Retina (tissue), 1 donor: ENCODE measurements at regions not wholly inside any gene's neighbourhood (a gene's known extent, or its start where the extent isn't known, plus 50 kb on each side); places are given as distances from the start of the nearest gene placed in this dataset.
"Not testable (repeated sequence)": the region's sequence is repeated elsewhere in the genome, so short reads cannot be mapped to it uniquely, and the experiment has no call there.

Experiments used
- DNase-seq: peaks from one replicate; pipeline ENCODE4 v3.0.0-alpha.2; 2016

DNA sequence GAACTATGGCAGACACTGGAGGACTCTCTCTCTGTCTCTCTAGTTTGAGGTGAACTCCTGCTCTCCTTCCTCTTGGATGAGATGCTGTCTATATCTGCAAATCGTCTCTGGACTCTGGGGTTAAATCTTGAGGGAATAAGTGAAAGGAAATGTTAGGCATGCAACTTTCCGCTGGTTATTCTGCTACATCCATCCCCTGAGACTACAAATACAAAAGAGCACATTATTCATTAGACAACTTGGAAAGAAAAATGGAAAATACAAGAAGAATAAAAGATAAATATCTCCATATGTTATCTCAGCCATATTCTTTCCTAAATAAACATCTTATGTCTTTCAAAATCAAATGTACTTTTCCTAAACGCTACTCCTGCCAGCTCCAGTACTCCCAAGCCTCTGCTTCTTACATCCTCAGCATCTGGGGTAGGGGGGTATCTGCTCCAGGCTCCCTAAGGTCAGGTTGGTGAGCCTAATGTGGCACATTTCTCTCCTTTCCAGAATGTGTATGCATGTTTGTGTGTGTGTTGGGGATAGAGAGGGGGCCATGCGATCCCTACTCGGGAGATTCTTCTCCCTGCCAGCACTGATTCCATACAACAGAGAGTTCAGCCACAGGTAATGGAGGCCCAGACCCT lies 102.9 kb upstream of the FSCB start:
- no peak for DNase-seq

DNA sequence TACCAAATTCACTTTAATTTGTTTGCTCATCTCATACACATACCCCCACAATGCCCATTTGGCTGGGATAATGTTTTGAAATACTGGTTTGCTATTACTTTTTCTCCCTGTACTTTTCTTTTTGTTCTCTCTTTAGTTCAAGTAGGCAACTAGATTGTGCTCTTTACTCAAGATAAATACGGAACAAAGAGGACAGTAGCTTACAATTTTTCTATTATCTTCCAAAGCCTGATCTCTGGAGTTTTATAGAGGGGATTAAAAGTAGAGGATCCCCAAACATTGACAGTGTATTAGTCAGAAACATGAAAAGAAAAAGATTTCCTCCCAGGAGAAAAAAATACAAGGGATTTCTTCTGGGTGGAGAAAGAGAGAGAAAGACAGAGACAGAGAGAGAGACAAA lies 102.1 kb upstream of the FSCB start:
- DNase-seq = no peak

DNA sequence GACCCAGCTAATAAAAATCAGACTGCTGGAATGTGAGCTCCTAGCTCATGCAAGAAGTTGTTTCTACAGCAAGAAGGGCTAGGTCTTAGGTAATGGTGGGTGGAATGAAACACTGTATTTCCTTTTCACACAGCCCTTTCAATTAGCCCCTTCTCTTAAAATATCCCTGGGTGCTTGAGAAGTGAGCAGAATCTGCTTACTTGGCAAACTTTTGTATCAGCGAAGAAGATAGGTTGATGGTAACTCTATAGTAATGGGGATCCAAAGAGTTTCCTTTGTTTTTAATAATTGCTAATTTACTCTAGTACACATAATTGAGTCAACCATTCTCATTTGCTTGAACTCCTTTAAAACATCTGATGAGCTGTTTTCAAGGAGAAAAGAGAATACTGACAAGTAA lies 100.6 kb upstream of the FSCB start:
- DNase-seq = no peak

DNA sequence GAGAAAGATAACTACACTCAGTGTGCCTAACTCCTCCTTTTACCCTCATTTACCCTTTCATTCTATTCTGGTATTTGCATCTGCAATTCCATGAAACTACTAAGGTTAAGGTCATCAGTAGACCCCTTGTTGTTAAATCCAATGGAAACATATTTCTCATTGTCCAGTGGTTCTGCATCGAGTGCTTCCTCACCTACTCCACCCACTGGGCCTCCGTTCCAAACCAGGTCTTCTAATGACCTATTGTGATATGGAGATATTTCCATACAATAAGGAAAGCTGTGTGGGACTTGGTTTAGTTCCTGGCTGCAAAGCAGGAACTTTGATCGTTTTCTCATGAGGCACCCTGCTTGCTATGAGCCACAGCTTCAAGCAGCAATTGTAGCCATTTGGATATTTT lies 99.5 kb upstream of the FSCB start:
- DNase-seq = no peak

DNA sequence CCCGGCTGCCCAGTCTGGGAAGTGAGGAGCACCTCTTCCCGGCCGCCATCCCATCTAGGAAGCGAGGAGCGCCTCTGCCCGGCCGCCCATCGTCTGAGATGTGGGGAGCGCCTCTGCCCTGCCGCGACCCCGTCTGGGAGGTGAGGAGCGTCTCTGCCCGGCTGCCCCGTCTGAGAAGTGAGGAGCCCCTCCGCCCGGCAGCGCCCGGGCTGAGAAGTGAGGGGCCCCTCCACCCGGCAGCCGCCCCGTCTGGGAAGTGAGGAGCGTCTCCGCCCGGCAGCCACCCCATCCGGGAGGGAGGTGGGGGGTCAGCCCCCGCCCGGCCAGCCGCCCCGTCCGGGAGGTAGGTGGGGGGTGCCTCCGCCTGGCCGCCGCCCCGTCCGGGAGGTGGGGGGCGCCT lies 94.2 kb upstream of the FSCB start:
- not testable (repeated sequence) for DNase-seq

DNA sequence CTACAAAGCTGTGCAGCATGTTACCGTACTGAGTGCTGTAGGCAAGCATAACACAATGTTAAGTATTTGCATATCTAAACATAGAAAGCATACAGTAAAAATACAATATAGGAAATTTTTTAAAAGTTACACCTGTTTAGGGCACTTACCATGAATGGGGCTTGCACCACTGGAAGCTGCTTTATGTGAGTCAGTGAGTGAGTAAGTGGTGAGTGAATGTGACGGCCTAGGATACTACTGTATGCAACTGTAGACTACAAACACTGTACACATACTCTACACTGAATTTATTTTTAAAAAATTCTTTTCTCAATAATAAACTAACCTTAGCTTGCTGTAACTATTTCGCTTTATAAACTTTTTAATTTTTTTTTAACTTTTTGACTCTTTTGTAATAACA lies 82.1 kb upstream of the FSCB start:
- DNase-seq = no peak

DNA sequence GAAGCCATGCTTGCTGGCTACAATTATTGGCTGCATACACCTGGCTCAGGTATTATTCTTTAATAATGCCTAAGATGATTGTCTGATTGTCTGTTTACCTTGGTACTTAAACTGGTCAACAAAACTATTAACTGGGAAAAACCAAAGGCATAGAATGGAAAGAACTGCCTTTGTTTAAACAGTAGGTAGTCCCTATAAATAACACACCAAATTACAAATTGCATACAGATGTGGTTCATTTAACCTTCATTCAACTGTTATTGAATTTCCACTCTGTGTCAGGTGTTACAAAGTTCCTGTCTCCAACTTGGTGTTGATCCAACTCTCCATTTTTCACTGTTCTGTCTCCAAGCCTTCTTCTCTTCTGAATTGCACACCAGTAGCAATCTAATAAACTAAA lies 79.8 kb upstream of the FSCB start:
- no peak for DNase-seq

DNA sequence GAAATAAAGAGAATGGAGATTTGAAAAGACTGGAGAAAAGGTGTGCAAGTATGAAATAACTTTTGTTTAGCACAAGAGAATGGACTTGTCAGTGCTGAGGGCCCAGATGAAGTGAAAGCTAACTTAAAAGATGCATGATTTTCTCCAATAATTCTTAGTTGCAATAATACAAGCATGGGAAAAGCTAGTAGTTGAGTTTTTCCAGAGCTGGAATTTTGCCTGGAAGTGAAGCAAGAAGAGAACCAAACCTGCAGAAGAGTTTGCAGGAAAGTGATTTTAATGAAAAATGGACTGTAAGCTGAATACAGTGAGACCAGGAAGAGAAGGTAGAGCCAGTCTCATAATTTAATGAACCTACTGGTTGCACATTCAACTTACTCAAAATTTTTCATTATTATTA lies 69.3 kb upstream of the FSCB start:
- no peak for DNase-seq

DNA sequence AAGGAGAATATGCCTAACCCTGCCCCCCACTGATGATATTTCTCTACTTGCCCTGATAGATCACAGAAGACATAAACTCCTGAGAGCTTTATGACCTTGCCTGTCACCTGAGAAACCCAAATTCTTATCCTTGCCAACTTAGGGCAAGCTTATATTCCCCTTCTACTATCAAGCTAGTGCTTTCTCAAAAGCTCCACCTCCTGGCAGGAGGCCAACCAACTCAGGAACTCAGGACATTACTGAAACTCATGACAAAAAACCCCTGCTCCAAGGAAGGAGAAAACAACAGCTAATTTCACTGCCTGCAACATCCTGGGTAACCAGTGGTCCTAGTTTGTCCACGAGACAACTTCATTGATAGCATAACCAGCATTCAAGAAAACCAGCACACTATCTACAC lies 60.9 kb upstream of the FSCB start:
- DNase-seq = no peak

DNA sequence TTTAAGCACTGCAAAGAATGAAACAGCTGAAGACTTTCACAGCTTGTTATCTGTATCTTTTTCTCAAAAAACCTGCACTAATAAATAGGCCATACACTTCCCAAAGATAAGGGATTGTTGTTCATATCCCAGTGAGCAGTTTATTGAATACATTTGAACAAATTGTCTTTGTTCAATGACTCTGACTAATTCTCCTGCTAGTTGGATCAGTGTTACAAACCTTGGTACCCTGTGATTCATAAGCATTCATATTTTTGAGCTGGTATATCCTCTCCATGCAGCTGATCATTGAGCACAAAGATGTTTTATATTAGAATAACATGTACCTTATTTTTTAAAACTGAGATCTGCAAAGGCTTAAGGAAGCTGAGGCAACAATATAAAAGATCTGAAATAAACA lies 58.9 kb upstream of the FSCB start:
- no peak for DNase-seq

DNA sequence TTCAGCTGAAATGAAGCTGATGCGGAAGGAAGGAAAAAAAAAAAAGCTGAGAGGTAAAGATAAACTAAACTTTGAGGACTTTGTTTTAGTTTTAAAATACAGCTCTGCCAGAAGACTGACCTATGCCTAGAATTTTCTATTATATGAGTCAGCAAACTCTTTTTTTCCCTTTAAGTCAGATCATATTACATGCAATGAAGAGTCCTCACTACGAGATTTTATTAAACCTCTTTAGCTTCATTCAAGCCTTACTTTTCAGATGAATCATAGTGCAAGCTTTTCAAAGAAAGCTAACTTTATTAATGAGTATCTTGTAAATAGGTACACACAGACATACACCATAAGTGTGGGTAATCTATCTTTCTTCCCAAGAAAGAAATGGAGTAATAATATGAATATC lies 57.8 kb upstream of the FSCB start:
- no peak for DNase-seq
